ENCODE measurements at regions not wholly inside any gene's neighbourhood (a gene's known extent, or its start where the extent isn't known, plus 50 kb on each side); places are given as distances from the start of the nearest gene placed in this dataset.

DNA sequence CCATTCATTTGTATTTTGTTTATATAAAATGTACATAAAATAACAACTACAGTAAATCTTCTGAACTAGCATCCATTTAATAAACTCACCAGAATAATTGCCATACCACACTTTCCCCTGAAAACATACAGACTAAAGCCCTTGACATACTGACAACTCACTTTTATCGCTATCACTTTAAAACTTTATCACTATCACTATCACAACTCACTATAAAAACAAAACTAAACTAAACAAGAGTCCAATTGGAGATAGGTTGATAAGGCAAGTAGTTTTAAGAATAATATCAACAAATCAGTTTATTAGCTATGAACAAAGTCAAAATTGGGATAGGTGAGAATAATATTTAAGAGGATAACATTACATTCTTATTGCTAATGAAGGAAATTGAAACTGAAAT, 108.9 kb downstream of the SLITRK6 start:
- Histone ChIP-seq H3K4me2 (no peak overlapping the region), H3K4me3 (no peak overlapping the region), H4K20me1 (ENCODE audit: insufficient read depth, poor library complexity, severe bottlenecking) (no peaks in the 10 kb centered on the region), H3K9me2 (replicated peaks; ENCODE audit: insufficient read depth) (no peaks in the 10 kb centered on the region), H3K36me3 (replicated peaks; ENCODE audit: insufficient read depth, low read depth) (no peaks in the 10 kb centered on the region), H3K9me3 (ENCODE audit: low read depth) (no peaks in the 10 kb centered on the region), H3K27ac (no peak overlapping the region), H3K27me3 (no peaks in the 10 kb centered on the region), H2AFZ (no peak overlapping the region), H3K79me2 (no peaks in the 10 kb centered on the region), H3K4me1 (ENCODE audit: insufficient read depth) (no peaks in the 10 kb centered on the region)
- TF ChIP-seq, protein P1, sequence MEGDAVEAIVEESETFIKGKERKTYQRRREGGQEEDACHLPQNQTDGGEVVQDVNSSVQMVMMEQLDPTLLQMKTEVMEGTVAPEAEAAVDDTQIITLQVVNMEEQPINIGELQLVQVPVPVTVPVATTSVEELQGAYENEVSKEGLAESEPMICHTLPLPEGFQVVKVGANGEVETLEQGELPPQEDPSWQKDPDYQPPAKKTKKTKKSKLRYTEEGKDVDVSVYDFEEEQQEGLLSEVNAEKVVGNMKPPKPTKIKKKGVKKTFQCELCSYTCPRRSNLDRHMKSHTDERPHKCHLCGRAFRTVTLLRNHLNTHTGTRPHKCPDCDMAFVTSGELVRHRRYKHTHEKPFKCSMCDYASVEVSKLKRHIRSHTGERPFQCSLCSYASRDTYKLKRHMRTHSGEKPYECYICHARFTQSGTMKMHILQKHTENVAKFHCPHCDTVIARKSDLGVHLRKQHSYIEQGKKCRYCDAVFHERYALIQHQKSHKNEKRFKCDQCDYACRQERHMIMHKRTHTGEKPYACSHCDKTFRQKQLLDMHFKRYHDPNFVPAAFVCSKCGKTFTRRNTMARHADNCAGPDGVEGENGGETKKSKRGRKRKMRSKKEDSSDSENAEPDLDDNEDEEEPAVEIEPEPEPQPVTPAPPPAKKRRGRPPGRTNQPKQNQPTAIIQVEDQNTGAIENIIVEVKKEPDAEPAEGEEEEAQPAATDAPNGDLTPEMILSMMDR (IDR thresholded peaks at IDR 0.05; ENCODE audit: poor library complexity): no peak
- TF ChIP-seq EZH2phosphoT487 (IDR thresholded peaks at IDR 0.05; ENCODE audit: low read depth, severe bottlenecking, unreplicated experiment) (no peak), EZH2 (IDR thresholded peaks at IDR 0.05; ENCODE audit: borderline replicate concordance) (no peak)
- DNase-seq (ENCODE audit: low spot score): no peak
- 37% methylated on average over 1 of the region's 1 CpG for WGBS (ENCODE audit: low lambda C conversion rate, missing lambda C conversion rate)

- no peak overlapping the region for H3K27ac ChIP-seq
- no peaks in the 10 kb centered on the region for H3K27me3 ChIP-seq
- H3K79me2 ChIP-seq: no peaks in the 10 kb centered on the region
- H3K9me2 ChIP-seq (replicated peaks; ENCODE audit: insufficient read depth): no peaks in the 10 kb centered on the region
- no peak overlapping the region for H2AFZ ChIP-seq
- H3K36me3 ChIP-seq (replicated peaks; ENCODE audit: insufficient read depth, low read depth): no peaks in the 10 kb centered on the region
- 82% methylated on average over 1 of the region's 1 CpG for WGBS (ENCODE audit: low lambda C conversion rate, missing lambda C conversion rate)
- H3K4me1 ChIP-seq (ENCODE audit: insufficient read depth): no peaks in the 10 kb centered on the region
- H3K4me3 ChIP-seq: no peak overlapping the region
- TF ChIP-seq EZH2phosphoT487 (IDR thresholded peaks at IDR 0.05; ENCODE audit: low read depth, severe bottlenecking, unreplicated experiment) (no peak), EZH2 (IDR thresholded peaks at IDR 0.05; ENCODE audit: borderline replicate concordance) (no peak)
- TF ChIP-seq, protein P1 (IDR thresholded peaks at IDR 0.05; ENCODE audit: poor library complexity): no peak
- DNase-seq (ENCODE audit: low spot score): no peak
- H4K20me1 ChIP-seq (ENCODE audit: insufficient read depth, poor library complexity, severe bottlenecking): no peaks in the 10 kb centered on the region
- no peak overlapping the region for H3K4me2 ChIP-seq
- H3K9me3 ChIP-seq (ENCODE audit: low read depth): no peaks in the 10 kb centered on the region
Measured at GRCh38 chr13:85685436-85685835, 113.8 kb downstream of the SLITRK6 start.

DNA sequence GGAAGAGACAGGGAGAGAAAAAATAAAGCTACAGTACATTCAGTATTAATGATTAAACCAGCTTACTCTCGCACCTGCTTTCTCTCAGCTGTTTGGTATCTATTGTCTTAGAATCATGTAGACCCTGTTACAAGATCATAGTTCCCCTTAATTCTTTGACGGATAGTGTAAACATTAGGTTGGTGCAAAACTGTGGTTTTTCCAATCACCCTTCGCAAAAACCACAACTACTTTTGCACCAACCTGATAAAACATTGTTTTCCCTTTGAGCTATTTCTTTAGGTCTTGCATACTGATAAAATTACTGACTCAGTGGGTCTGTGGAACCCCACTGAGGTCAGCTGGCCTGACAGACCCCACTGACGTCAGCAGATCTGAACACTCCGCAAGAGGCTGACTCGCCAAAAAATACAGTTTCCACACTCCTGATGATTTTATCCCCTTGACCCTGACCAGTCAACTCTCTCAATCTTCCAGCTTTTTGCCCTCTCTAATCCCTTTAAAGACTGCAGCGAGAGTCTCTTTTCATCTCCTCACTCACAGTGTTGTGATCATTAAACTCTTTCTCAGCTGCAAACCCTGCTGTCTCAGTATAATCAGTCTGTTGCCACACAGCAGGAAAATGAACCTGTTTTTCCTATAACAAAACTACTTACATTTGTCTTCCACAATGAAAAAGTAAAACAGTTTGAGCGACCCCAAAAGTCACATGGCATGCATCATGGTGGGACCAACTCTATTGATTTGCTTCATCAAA, 123.9 kb downstream of the SLITRK6 start:
- Histone ChIP-seq H3K9me3 (ENCODE audit: low read depth) (no peaks in the 10 kb centered on the region), H2AFZ (no peak overlapping the region)

More for the DNA sequence above, 123.9 kb downstream of the SLITRK6 start:
- H3K27me3 ChIP-seq: no peaks in the 10 kb centered on the region
- TF ChIP-seq, protein P1 (IDR thresholded peaks at IDR 0.05; ENCODE audit: poor library complexity): no peak
- TF ChIP-seq EZH2 (IDR thresholded peaks at IDR 0.05; ENCODE audit: borderline replicate concordance) (no peak), EZH2phosphoT487 (IDR thresholded peaks at IDR 0.05; ENCODE audit: low read depth, severe bottlenecking, unreplicated experiment) (no peak)
- WGBS (ENCODE audit: low lambda C conversion rate, missing lambda C conversion rate): 87% methylated on average over 8 of the region's 8 CpGs
- no peaks in the 10 kb centered on the region for H4K20me1 ChIP-seq (ENCODE audit: insufficient read depth, poor library complexity, severe bottlenecking)
- DNase-seq (ENCODE audit: low spot score): no peak
- H3K79me2 ChIP-seq: no peaks in the 10 kb centered on the region
- no peak overlapping the region for H3K27ac ChIP-seq
- H3K4me2 ChIP-seq: no peak overlapping the region
- H3K9me2 ChIP-seq (replicated peaks; ENCODE audit: insufficient read depth): no peaks in the 10 kb centered on the region
- H3K4me1 ChIP-seq (ENCODE audit: insufficient read depth): no peaks in the 10 kb centered on the region
- no peak overlapping the region for H3K4me3 ChIP-seq
- no peaks in the 10 kb centered on the region for H3K36me3 ChIP-seq (replicated peaks; ENCODE audit: insufficient read depth, low read depth)
